ENCODE measurements at regions not wholly inside any gene's neighbourhood (a gene's known extent, or its start where the extent isn't known, plus 50 kb on each side); places are given as distances from the start of the nearest gene placed in this dataset.

- DNase-seq, result peak; percentile 40
Observed at GRCh38 chr21:21605521-21605920, 607.3 kb downstream of the NCAM2 start.

GRCh38 chr21:21606041-21606440 is 607.8 kb downstream of the NCAM2 start:
- DNase-seq, result no peak

GRCh38 chr21:21612466-21612865 is 614.3 kb downstream of the NCAM2 start:
- DNase-seq, result no peak

- DNase-seq, result no peak
Observed at GRCh38 chr21:21614966-21615365, 616.8 kb downstream of the NCAM2 start.

GRCh38 chr21:21622460-21623234 is 624.4 kb downstream of the NCAM2 start:
- no peak for DNase-seq

- no peak for DNase-seq
Observed at GRCh38 chr21:21624674-21625073, 626.5 kb downstream of the NCAM2 start.

- DNase-seq, result no peak
Observed at GRCh38 chr21:21631961-21632360, 633.8 kb downstream of the NCAM2 start.

- no peak for DNase-seq
Observed at GRCh38 chr21:21632926-21633325, 634.7 kb downstream of the NCAM2 start.

GRCh38 chr21:21661741-21662140 is 663.5 kb downstream of the NCAM2 start:
- DNase-seq, result peak; percentile 17

- peak; percentile 54 for DNase-seq
Observed at GRCh38 chr21:21662776-21663175, 664.6 kb downstream of the NCAM2 start.

GRCh38 chr21:21664871-21665270 is 666.7 kb downstream of the NCAM2 start:
- DNase-seq, result no peak

GRCh38 chr21:21666689-21667088 is 668.5 kb downstream of the NCAM2 start:
- no peak for DNase-seq

- no peak for DNase-seq
Observed at GRCh38 chr21:21668198-21668597, 670.0 kb downstream of the NCAM2 start.

- no peak for DNase-seq
Observed at GRCh38 chr21:21673959-21674358, 675.8 kb downstream of the NCAM2 start.

GRCh38 chr21:21675601-21676000 is 677.4 kb downstream of the NCAM2 start:
- no peak for DNase-seq

GRCh38 chr21:21682172-21682571 is 684.0 kb downstream of the NCAM2 start:
- DNase-seq, result no peak

- no peak for DNase-seq
Observed at GRCh38 chr21:21688889-21689288, 690.7 kb downstream of the NCAM2 start.

- DNase-seq, result no peak
Observed at GRCh38 chr21:21690068-21690665, 692.0 kb downstream of the NCAM2 start.

GRCh38 chr21:21712748-21713520 is 714.7 kb downstream of the NCAM2 start:
- peak; percentile 43 for DNase-seq

GRCh38 chr21:21713651-21714180 is 715.5 kb downstream of the NCAM2 start:
- no peak for DNase-seq

- DNase-seq, result peak; percentile 82
Observed at GRCh38 chr21:21714426-21714825, 716.2 kb downstream of the NCAM2 start.

GRCh38 chr21:21715266-21715969 is 717.2 kb downstream of the NCAM2 start:
- DNase-seq, result no peak
